ENCODE measurements at regions not wholly inside any gene's neighbourhood (a gene's known extent, or its start where the extent isn't known, plus 50 kb on each side); places are given as distances from the start of the nearest gene placed in this dataset.
A peak's percentile ranks its signal among the peaks of the same experiment; 100 is the strongest.

DNA sequence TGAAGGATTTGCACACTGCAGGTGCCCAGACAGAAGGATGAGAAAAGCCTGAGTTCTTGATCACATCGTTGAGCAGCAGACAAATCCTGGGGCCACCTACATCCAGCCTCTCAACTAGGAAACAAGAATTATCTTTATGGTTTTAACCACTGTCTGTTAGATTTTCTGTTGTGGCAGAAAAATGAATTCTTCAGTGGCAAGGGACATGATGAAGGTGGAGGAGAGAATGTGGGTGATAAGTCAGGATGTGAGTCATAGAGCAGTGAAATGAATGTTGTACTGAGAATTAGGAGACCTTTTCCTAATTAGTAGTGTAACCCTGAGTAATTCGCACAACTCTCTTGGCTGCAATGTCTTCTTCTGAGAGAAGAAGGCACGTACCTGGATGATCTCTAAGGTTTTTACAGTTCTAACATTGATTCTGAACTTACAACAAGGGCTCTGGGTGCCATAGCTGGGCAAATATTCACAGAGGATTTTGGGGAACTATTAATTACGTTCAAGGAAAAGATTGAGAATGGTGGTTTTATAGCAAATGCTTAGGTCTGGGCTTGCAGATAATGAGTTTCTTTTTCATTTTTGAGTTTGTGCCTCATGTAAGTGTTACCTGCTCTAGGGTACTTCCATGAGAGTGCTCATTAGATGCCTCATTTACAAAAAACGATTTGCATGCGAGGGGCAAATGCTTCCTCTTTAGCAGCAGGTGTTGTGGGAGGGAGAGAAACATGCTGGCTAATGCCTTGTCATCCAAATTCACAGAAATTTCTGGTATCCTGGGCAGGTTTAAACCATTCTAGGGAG lies 111.0 kb upstream of the KL start:
- peak in 1 of 2 donors; percentile 23 for DNase-seq (ENCODE audit: low read depth in 1 of 2, low spot score in 1 of 2)

DNA sequence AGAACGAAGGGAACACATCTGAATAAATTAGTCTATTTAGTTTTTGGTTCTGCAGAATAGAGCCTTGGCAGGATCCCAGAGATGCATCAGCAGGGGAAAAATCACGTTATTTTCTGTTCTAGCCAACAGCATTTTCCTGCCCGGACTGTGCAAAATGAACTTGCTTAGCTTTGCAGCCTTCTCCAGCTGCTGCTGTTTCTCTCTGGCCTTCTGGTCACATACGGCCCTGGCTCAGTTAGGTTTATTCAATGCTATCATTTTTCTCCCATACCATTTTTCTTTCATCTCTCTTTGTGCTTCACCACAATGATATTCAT lies 110.4 kb upstream of the KL start:
- DNase-seq (ENCODE audit: low read depth in 1 of 2, low spot score in 1 of 2) = no peak

- no peak for DNase-seq (ENCODE audit: low read depth in 1 of 2, low spot score in 1 of 2)
These were observed 109.0 kb upstream of the KL start for GRCh38 chr13:32907211-32907610.

GRCh38 chr13:32910530-32910929 lies 105.7 kb upstream of the KL start:
- DNase-seq (ENCODE audit: low read depth in 1 of 2, low spot score in 1 of 2) = no peak

DNA sequence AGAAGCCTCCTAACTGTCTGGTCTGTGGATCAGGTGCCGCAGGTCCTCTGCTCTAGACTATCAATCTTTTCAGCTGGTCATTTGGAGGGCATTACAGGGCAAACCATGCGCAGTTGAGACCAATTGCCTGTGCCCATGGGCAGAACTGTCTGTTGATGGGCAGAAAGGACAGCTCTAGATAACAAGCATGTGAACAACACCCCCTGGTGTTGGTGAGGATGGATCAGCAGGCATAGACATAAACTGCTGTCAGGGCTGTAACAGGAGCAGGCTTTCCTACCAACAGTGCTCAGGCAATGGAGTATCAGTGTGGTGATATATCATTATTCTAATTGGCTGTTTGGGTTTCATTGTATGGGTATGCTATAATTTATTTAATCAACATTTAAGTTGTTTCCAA lies 104.7 kb upstream of the KL start:
- DNase-seq (ENCODE audit: low read depth in 1 of 2, low spot score in 1 of 2) = peak in 1 of 2 donors; percentile 6

- no peak for DNase-seq (ENCODE audit: low read depth in 1 of 2, low spot score in 1 of 2)
These were observed 101.5 kb upstream of the KL start for GRCh38 chr13:32914686-32915085.

GRCh38 chr13:32917504-32917903 lies 98.7 kb upstream of the KL start:
- DNase-seq (ENCODE audit: low read depth in 1 of 2, low spot score in 1 of 2) = no peak

DNA sequence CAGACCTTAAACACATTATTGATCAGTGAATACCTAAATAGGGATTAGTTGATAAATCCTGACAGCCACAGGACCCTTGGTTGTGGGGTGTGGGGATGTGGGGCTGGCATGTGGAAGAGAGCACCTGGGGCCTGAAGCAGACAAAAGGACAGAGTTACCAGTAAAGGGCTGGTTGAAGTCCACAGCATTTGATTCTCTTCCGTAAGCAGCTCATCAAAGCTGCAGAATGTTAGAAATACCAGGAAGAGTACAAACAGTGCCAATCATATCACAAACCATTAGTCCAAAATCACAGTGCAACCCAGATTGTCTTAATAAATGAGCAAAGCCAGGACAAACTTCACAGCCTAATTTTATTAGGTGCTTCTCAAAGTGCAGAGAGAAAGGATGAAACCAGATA lies 92.5 kb upstream of the KL start:
- DNase-seq (ENCODE audit: low read depth in 1 of 2, low spot score in 1 of 2) = no peak

GRCh38 chr13:32924886-32925285 lies 91.3 kb upstream of the KL start:
- no peak for DNase-seq (ENCODE audit: low read depth in 1 of 2, low spot score in 1 of 2)

GRCh38 chr13:32925506-32925905 lies 90.7 kb upstream of the KL start:
- no peak for DNase-seq (ENCODE audit: low read depth in 1 of 2, low spot score in 1 of 2)

GRCh38 chr13:32932376-32932775 lies 83.8 kb upstream of the KL start:
- DNase-seq (ENCODE audit: low read depth in 1 of 2, low spot score in 1 of 2) = no peak

DNA sequence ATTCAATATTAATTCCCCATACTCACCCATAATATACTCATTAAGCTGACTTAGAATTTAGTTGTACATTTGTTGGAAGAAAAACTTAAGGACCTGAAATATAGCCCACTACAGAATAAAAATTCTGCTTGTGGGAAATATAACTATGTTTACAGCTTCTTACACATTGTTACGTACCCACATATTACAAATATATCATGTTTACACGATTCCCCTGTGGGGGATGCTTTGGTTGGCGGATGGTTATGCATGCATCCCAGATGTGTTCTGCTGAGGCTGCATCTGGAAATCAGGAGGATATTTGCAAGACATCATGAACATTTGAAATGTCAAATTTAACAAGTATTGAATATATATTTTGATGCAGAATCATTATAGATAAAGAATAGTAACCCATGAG lies 79.5 kb upstream of the KL start:
- no peak for DNase-seq (ENCODE audit: low read depth in 1 of 2, low spot score in 1 of 2)

GRCh38 chr13:32938314-32938713 lies 77.9 kb upstream of the KL start:
- no peak for DNase-seq (ENCODE audit: low read depth in 1 of 2, low spot score in 1 of 2)

DNA sequence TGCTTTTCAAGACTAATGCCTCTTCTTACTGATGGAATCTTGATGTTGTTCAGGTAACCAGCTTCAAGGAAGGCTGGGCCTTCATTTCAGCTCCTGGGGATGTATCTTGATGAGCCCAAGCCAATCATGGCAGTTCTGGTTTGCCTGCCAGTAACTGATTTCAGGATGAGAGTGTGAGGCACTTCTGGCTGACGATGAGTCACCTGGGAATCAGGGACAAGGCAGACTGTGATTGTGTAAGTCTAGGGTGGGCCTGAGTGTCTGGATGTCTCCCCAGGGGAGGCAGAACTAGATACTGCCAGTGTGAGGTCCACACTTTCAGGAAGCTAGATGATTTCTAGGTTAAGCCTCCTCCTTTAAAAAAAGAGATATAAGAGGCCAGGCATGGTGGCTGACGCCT lies 77.3 kb upstream of the KL start:
- no peak for DNase-seq (ENCODE audit: low read depth in 1 of 2, low spot score in 1 of 2)

GRCh38 chr13:32940601-32941000 lies 75.6 kb upstream of the KL start:
- no peak for DNase-seq (ENCODE audit: low read depth in 1 of 2, low spot score in 1 of 2)

DNA sequence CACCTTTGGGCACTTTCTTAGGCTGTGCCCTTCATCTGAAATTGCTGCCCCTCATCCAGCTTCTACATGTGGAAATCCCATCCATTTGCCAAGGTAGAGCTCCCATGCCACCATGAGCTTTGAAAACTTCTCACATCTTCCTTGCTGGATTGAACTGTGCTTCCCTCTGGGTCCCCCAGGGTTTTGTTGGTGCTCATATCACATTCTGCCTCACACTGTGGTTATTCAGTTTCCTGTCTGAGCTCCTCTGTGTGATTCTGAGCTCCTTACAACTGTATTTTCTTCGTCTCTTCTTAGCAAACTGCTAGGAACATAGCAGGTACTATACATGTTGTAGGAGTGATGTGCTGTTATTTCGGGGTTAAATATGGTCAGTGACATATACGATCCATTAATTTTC lies 74.9 kb upstream of the KL start:
- no peak for DNase-seq (ENCODE audit: low read depth in 1 of 2, low spot score in 1 of 2)

DNA sequence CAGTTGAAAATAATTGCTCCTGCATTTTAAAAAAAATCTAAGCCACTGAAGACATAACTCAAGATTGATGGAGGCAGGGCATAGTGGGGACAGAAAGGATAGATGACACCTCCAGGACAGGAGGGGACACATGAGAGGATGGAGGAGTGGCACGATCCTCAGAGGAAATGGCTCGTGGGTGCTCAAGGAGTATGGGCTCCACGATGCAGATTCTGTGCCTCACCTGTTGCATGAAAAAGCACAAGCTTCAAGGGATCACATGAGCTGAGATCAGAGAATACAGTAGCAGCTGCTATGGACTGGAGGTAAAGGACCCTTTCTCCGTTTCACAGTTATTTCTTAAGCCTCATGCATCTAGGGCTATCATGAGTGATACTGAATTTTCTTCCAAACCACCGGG lies 69.7 kb upstream of the KL start:
- no peak for DNase-seq (ENCODE audit: low read depth in 1 of 2, low spot score in 1 of 2)

DNA sequence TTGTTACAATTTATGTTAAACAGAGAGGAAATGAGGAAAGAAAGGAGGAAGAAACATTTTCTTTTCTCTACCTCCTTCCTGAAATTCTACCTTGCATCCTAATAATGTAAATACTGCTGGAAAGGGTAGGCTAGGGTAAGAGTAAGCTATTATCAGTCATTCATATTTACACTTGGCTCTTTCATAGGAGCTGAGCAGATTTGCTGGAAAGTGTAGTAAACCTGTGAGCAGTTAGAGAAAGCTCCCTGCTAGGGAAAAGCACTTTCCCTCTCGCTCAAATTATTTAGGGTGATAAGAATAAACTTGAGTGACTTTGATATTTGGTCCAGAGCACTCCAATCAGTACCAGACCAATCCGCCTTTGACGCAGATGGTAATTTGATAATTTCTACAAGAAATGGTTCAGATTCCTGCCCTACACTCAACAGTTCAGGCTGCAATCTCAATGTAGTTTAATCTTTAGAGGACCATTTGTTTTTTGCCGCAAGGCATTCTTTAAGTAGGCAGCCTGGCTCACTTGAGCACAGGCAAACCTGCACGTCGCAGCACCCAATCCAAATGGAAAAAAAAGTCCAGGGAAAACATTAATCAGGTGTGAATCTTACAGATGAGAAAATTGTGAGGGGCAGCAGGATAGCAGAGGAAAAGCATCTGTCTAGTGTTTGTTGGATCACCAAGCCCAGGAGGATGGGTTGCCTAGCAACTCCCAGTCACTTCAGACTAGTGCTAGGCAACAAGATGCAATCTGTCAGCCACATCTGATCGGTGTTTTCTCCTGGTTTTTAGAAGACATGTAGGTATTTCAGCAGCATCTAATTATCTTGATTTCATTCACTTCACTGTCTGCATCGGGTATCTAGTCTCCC lies 68.6 kb upstream of the KL start:
- DNase-seq (ENCODE audit: low read depth in 1 of 2, low spot score in 1 of 2) = no peak

- no peak for DNase-seq (ENCODE audit: low read depth in 1 of 2, low spot score in 1 of 2)
These were observed 66.4 kb upstream of the KL start for GRCh38 chr13:32949820-32950219.

DNA sequence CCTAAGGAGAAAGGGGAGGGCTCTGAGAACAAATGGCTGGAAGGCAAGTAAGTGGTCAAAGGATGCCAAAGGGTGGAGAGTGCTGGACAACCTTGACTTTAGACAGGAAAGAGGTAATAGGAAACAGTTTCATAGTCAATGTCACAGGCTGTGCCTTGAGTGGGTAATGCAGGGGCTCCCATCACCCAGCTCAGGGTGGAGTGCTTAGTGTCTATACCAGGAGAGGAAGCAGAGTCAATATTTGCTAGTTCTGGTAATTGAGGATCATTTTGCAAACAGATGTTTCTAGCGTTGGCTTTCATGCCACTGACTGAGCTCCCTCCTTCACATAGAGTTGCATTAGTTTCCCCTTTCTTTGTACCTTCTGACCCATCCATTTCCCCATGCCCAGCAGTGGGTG lies 64.6 kb upstream of the KL start:
- DNase-seq (ENCODE audit: low read depth in 1 of 2, low spot score in 1 of 2) = no peak

GRCh38 chr13:32955881-32956594 lies 60.2 kb upstream of the KL start:
- no peak for DNase-seq (ENCODE audit: low read depth in 1 of 2, low spot score in 1 of 2)

DNA sequence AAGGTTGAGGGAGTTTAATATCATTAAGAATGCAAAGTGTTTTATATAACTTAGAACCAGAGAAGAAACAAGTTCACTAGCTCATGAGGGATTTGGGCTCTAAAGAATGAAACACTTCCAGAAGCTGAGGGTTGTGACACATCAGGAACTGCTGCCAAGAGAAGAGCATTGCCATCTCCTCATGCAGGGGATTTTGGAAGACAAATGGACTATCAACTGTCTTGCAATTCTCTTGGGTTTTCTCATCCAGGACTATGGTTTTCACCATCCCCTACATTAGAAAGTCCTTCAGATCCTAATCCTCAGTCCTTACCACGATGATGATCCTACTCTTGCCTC lies 59.7 kb upstream of the KL start:
- no peak for DNase-seq (ENCODE audit: low read depth in 1 of 2, low spot score in 1 of 2)
